ENCODE measurements at regions not wholly inside any gene's neighbourhood (a gene's known extent, or its start where the extent isn't known, plus 50 kb on each side); places are given as distances from the start of the nearest gene placed in this dataset.

- FAIRE-seq = no peak
- DNase-seq (ENCODE audit: low spot score in 2 of 2) = no peak
Measured at GRCh38 chr5:125109293-125109692, 362.9 kb upstream of the ZNF608 start.

- DNase-seq (ENCODE audit: low spot score in 2 of 2) = no peak
- FAIRE-seq = no peak
Measured at GRCh38 chr5:125109816-125110215, 363.4 kb upstream of the ZNF608 start.

GRCh38 chr5:125112196-125112595 lies 365.8 kb upstream of the ZNF608 start:
- FAIRE-seq = no peak
- no peak for DNase-seq (ENCODE audit: low spot score in 2 of 2)

- no peak for FAIRE-seq
Measured at GRCh38 chr5:125113328-125113727, 366.9 kb upstream of the ZNF608 start.

GRCh38 chr5:125115195-125115525 lies 368.7 kb upstream of the ZNF608 start:
- FAIRE-seq (no peak), DNase-seq (ENCODE audit: low spot score in 2 of 2) (no peak)

More at GRCh38 chr5:125113328-125113727, 366.9 kb upstream of the ZNF608 start:
- no peak for DNase-seq (ENCODE audit: low spot score in 2 of 2)

- no peak for FAIRE-seq
- no peak for DNase-seq (ENCODE audit: low spot score in 2 of 2)
Measured at GRCh38 chr5:125117566-125117965, 371.1 kb upstream of the ZNF608 start.

- DNase-seq (ENCODE audit: low spot score in 2 of 2) (no peak), FAIRE-seq (no peak)
Measured at GRCh38 chr5:125120012-125120411, 373.6 kb upstream of the ZNF608 start.

- FAIRE-seq (no peak), DNase-seq (ENCODE audit: low spot score in 2 of 2) (no peak)
Measured at GRCh38 chr5:125125031-125125823, 378.8 kb upstream of the ZNF608 start.

- DNase-seq (ENCODE audit: low spot score in 2 of 2) (no peak), FAIRE-seq (no peak)
Measured at GRCh38 chr5:125126050-125126449, 379.6 kb upstream of the ZNF608 start.

GRCh38 chr5:125129151-125129806 lies 382.8 kb upstream of the ZNF608 start:
- DNase-seq (ENCODE audit: low spot score in 2 of 2) = no peak
- FAIRE-seq = no peak

GRCh38 chr5:125130591-125130990 lies 384.2 kb upstream of the ZNF608 start:
- no peak for DNase-seq (ENCODE audit: low spot score in 2 of 2)
- no peak for FAIRE-seq

GRCh38 chr5:125134216-125135081 lies 388.0 kb upstream of the ZNF608 start:
- no peak for FAIRE-seq
- no peak for DNase-seq (ENCODE audit: low spot score in 2 of 2)

- DNase-seq (ENCODE audit: low spot score in 2 of 2) (no peak), FAIRE-seq (no peak)
Measured at GRCh38 chr5:125137535-125137934, 391.1 kb upstream of the ZNF608 start.

GRCh38 chr5:125138266-125138665 lies 391.8 kb upstream of the ZNF608 start:
- DNase-seq (ENCODE audit: low spot score in 2 of 2) = no peak
- FAIRE-seq = no peak

- DNase-seq (ENCODE audit: low spot score in 2 of 2) = no peak
- no peak for FAIRE-seq
Measured at GRCh38 chr5:125139590-125139989, 393.2 kb upstream of the ZNF608 start.

- no peak for FAIRE-seq
- no peak for DNase-seq (ENCODE audit: low spot score in 2 of 2)
Measured at GRCh38 chr5:125140220-125140619, 393.8 kb upstream of the ZNF608 start.

- FAIRE-seq (no peak), DNase-seq (ENCODE audit: low spot score in 2 of 2) (no peak)
Measured at GRCh38 chr5:125140855-125141254, 394.4 kb upstream of the ZNF608 start.

GRCh38 chr5:125142458-125142857 lies 396.0 kb upstream of the ZNF608 start:
- DNase-seq (ENCODE audit: low spot score in 2 of 2) (no peak), FAIRE-seq (no peak)

- no peak for DNase-seq (ENCODE audit: low spot score in 2 of 2)
- FAIRE-seq = no peak
Measured at GRCh38 chr5:125143011-125143410, 396.6 kb upstream of the ZNF608 start.

GRCh38 chr5:125148076-125148475 lies 401.6 kb upstream of the ZNF608 start:
- DNase-seq (ENCODE audit: low spot score in 2 of 2) (no peak), FAIRE-seq (no peak)

- DNase-seq (ENCODE audit: low spot score in 2 of 2) = no peak
- FAIRE-seq = no peak
Measured at GRCh38 chr5:125148706-125149105, 402.3 kb upstream of the ZNF608 start.

Measured in frontal cortex (tissue), 3 donors.